ENCODE measurements at regions not wholly inside any gene's neighbourhood (a gene's known extent, or its start where the extent isn't known, plus 50 kb on each side); places are given as distances from the start of the nearest gene placed in this dataset.

DNA sequence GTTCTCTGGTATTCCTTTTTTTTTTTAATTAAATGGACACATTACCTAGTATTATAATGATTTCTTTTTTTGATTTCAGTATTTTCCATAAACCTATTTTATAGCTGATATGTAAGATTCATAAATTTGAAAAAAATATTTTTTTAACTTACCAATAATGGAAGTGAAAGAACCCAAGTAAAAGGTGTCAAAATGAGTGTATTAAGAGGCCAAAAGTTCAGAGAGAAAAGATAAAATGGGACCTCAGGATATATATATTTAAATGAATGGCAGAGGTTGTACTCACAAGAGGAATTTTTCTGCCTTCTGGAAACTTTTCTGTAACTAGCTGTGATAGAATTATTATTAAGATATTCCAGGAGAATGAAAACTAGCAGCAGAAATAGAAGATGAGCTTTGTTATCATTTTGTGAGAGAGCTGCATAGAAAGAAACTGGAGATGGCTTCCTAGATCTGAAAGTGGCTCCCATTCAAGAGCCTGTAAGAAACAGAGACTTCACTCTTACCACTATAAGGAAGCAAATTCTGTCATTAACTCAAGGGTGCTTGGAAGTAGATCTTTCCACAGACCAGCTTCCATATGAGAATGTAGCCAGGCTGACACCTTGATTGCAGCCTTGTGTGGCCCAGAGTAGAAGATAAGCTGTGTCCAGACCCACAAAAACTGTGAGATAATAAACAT lies 91.7 kb downstream of the MRPS30 start:
- Histone ChIP-seq H3K27ac (ENCODE audit: low read depth, low read length) (no peak overlapping the region), H3K9ac (ENCODE audit: low read length) (no peak overlapping the region), H3K9me3 (ENCODE audit: control insufficient read depth, insufficient read depth, low read depth, low read length) (0 out of 2 replicates have a peak, but pooled peaks cover 4% of the 10 kb centered on the region), H3K4me1 (ENCODE audit: control insufficient read depth, insufficient read depth, low read length) (no peaks in the 10 kb centered on the region), H3K36me3 (ENCODE audit: control insufficient read depth, insufficient read depth, low read length) (no peaks in the 10 kb centered on the region), H3K4me3 (ENCODE audit: low read depth, low read length) (no peak overlapping the region), H3K27me3 (ENCODE audit: control insufficient read depth, insufficient read depth, low read length) (no peaks in the 10 kb centered on the region)

DNA sequence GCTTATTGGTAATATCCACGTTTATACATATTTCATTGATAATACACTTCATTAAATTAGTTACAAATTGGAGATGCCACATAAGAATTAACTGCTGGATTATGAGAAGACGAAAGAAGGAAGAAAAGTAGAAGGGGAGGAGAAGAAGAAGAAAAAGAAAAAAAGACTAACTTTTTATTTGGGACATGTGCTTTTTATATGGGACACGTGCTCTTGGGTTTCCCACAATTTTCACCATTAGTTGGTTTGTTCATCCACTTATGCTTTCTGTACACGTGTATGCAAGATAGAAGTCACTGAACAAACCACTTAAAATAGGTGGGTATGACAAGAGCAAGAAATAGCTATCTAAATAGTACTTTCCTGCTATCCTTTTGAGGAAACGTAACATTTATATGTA lies 98.6 kb downstream of the MRPS30 start:
- H3K27ac ChIP-seq (ENCODE audit: low read depth, low read length), result no peak overlapping the region
- peaks cover 8% of the 10 kb centered on the region for H3K4me1 ChIP-seq (ENCODE audit: control insufficient read depth, insufficient read depth, low read length)
- H3K27me3 ChIP-seq (ENCODE audit: control insufficient read depth, insufficient read depth, low read length), result no peaks in the 10 kb centered on the region
- H3K9ac ChIP-seq (ENCODE audit: low read length), result no peak overlapping the region
- H3K4me3 ChIP-seq (ENCODE audit: low read depth, low read length), result no peak overlapping the region
- H3K9me3 ChIP-seq (ENCODE audit: control insufficient read depth, insufficient read depth, low read depth, low read length), result no peaks in the 10 kb centered on the region
- H3K36me3 ChIP-seq (ENCODE audit: control insufficient read depth, insufficient read depth, low read length), result no peaks in the 10 kb centered on the region

- Histone ChIP-seq H3K27me3 (ENCODE audit: control insufficient read depth, insufficient read depth, low read length) (no peaks in the 10 kb centered on the region), H3K9me3 (ENCODE audit: control insufficient read depth, insufficient read depth, low read depth, low read length) (peaks cover 2% of the 10 kb centered on the region; the same call in 1 of the 2 replicates), H3K4me1 (ENCODE audit: control insufficient read depth, insufficient read depth, low read length) (peaks cover 8% of the 10 kb centered on the region), H3K36me3 (ENCODE audit: control insufficient read depth, insufficient read depth, low read length) (no peaks in the 10 kb centered on the region), H3K9ac (ENCODE audit: low read length) (no peak overlapping the region), H3K27ac (ENCODE audit: low read depth, low read length) (no peak overlapping the region), H3K4me3 (ENCODE audit: low read depth, low read length) (no peak overlapping the region)
These were observed 100.3 kb downstream of the MRPS30 start for GRCh38 chr5:44909004-44909403.

DNA sequence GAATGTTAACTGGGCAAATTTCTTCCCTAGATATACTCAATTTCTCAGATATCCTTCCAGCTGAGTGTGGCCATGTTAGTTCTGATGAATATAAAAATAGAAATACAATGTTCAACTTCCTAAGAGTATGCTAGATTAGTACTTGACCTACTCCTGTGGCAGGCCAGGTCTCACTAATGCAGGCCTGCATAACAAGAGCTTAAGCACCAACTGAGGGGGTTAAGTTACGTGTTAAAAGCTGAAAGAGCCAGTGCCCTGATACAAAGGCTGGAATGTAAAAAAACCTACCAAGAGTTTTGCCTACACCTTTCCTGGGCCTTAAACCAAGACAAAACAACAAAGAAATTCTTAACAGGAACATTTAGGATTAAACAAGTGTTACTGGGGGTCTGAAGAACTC lies 102.8 kb downstream of the MRPS30 start:
- H3K9ac ChIP-seq (ENCODE audit: low read length), result no peak overlapping the region
- peak overlapping the region; percentile 43 for H3K27ac ChIP-seq (ENCODE audit: low read depth, low read length)
- H3K4me3 ChIP-seq (ENCODE audit: low read depth, low read length), result no peak overlapping the region
- H3K4me1 ChIP-seq (ENCODE audit: control insufficient read depth, insufficient read depth, low read length), result peaks cover 8% of the 10 kb centered on the region
- H3K9me3 ChIP-seq (ENCODE audit: control insufficient read depth, insufficient read depth, low read depth, low read length), result peaks cover 2% of the 10 kb centered on the region; the same call in 1 of the 2 replicates
- H3K36me3 ChIP-seq (ENCODE audit: control insufficient read depth, insufficient read depth, low read length), result no peaks in the 10 kb centered on the region
- no peaks in the 10 kb centered on the region for H3K27me3 ChIP-seq (ENCODE audit: control insufficient read depth, insufficient read depth, low read length)

- Histone ChIP-seq H3K4me3 (ENCODE audit: low read depth, low read length) (no peak overlapping the region), H3K4me1 (ENCODE audit: control insufficient read depth, insufficient read depth, low read length) (peaks cover 8% of the 10 kb centered on the region), H3K36me3 (ENCODE audit: control insufficient read depth, insufficient read depth, low read length) (no peaks in the 10 kb centered on the region), H3K27ac (ENCODE audit: low read depth, low read length) (no peak overlapping the region), H3K9ac (ENCODE audit: low read length) (no peak overlapping the region), H3K27me3 (ENCODE audit: control insufficient read depth, insufficient read depth, low read length) (no peaks in the 10 kb centered on the region), H3K9me3 (ENCODE audit: control insufficient read depth, insufficient read depth, low read depth, low read length) (peaks cover 5% of the 10 kb centered on the region; the same call in 1 of the 2 replicates)
These were observed 105.5 kb downstream of the MRPS30 start for GRCh38 chr5:44914221-44914620.

DNA sequence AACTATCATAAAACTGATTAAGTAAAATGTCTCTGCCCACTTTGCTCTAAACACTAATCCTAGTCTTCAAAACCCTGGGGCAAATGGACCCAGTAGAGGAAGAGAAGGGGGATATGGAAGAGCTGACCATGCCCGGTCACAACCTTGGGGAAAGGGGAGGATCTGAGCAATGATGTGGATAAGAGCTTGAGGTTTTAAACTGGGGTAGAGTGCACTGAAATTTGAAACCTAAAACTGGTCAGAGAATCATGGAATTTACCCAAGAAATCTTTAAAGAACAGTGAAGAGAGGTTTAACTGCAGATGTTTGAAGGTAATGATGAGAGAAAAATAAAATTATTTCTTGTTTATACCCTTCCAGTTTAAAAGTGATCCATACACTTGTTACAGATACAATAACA lies 110.8 kb downstream of the MRPS30 start:
- Histone ChIP-seq H3K9me3 (ENCODE audit: control insufficient read depth, insufficient read depth, low read depth, low read length) (0 out of 2 replicates have a peak, but pooled peaks cover 2% of the 10 kb centered on the region), H3K27me3 (ENCODE audit: control insufficient read depth, insufficient read depth, low read length) (no peaks in the 10 kb centered on the region), H3K9ac (ENCODE audit: low read length) (no peak overlapping the region)

GRCh38 chr5:44927115-44927733 lies 118.5 kb downstream of the MRPS30 start:
- H3K4me1 ChIP-seq (ENCODE audit: control insufficient read depth, insufficient read depth, low read length), result no peaks in the 10 kb centered on the region
- no peak overlapping the region for H3K27ac ChIP-seq (ENCODE audit: low read depth, low read length)
- no peak overlapping the region for H3K4me3 ChIP-seq (ENCODE audit: low read depth, low read length)
- H3K36me3 ChIP-seq (ENCODE audit: control insufficient read depth, insufficient read depth, low read length), result no peaks in the 10 kb centered on the region
- no peaks in the 10 kb centered on the region for H3K9me3 ChIP-seq (ENCODE audit: control insufficient read depth, insufficient read depth, low read depth, low read length)
- H3K27me3 ChIP-seq (ENCODE audit: control insufficient read depth, insufficient read depth, low read length), result no peaks in the 10 kb centered on the region
- no peak overlapping the region for H3K9ac ChIP-seq (ENCODE audit: low read length)

More for the DNA sequence above, 110.8 kb downstream of the MRPS30 start:
- Histone ChIP-seq H3K27ac (ENCODE audit: low read depth, low read length) (no peak overlapping the region), H3K4me1 (ENCODE audit: control insufficient read depth, insufficient read depth, low read length) (no peaks in the 10 kb centered on the region), H3K4me3 (ENCODE audit: low read depth, low read length) (no peak overlapping the region), H3K36me3 (ENCODE audit: control insufficient read depth, insufficient read depth, low read length) (no peaks in the 10 kb centered on the region)

DNA sequence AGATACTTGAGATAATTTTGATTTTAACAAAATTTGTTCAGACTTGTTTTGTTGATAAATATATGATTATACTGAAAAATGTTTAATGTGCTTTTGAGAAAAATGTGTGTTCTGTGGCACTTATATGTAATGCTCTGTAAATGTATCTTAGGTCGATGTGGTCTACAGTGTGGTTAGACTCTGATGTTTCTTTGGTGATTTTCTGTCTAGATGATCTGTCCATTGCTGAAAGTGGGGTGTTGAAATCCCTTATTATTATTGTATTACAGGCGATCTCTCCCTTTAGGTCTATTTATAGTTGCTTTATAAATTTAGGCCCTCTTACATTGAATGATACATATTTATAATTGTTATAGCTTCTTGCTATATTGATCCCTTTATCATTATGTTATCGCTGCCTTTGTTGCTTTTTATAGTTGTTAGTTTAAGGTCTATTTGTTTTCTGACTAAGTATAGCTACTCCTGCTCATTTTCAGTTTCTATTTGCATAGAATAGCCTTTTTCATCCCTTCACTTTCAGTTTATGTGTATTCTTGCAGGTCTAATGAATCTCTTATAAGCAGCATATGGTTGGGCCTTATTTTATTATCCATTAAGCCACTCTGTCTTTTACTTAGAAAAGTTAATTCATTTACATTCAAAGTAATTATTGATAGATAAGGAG lies 124.3 kb downstream of the MRPS30 start:
- no peaks in the 10 kb centered on the region for H3K4me1 ChIP-seq (ENCODE audit: control insufficient read depth, insufficient read depth, low read length)
- no peaks in the 10 kb centered on the region for H3K27me3 ChIP-seq (ENCODE audit: control insufficient read depth, insufficient read depth, low read length)
- H3K4me3 ChIP-seq (ENCODE audit: low read depth, low read length), result no peak overlapping the region
- no peak overlapping the region for H3K27ac ChIP-seq (ENCODE audit: low read depth, low read length)
- H3K9ac ChIP-seq (ENCODE audit: low read length), result no peak overlapping the region
- no peaks in the 10 kb centered on the region for H3K9me3 ChIP-seq (ENCODE audit: control insufficient read depth, insufficient read depth, low read depth, low read length)
- no peaks in the 10 kb centered on the region for H3K36me3 ChIP-seq (ENCODE audit: control insufficient read depth, insufficient read depth, low read length)

DNA sequence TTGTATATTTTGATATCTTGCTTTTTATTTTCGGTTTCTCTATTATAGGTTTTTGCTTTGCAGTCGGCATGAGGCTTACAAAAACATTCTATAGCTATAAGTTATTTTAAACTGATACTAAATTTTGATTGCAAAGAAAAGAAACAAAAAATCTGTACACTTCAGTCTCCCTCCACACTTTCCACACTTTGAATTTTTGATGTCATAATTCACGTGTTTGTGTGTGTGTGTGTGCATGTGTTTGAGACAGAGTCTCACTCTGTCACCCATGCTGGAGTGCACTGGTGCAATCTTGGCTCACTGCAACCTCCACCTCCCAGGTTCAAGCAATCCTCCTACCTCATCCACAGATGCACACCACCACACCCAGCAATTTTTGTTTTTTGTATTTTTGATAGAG lies 124.9 kb downstream of the MRPS30 start:
- Histone ChIP-seq H3K9me3 (ENCODE audit: control insufficient read depth, insufficient read depth, low read depth, low read length) (no peaks in the 10 kb centered on the region), H3K9ac (ENCODE audit: low read length) (no peak overlapping the region), H3K4me3 (ENCODE audit: low read depth, low read length) (no peak overlapping the region), H3K36me3 (ENCODE audit: control insufficient read depth, insufficient read depth, low read length) (no peaks in the 10 kb centered on the region), H3K4me1 (ENCODE audit: control insufficient read depth, insufficient read depth, low read length) (no peaks in the 10 kb centered on the region), H3K27me3 (ENCODE audit: control insufficient read depth, insufficient read depth, low read length) (no peaks in the 10 kb centered on the region), H3K27ac (ENCODE audit: low read depth, low read length) (no peak overlapping the region)

- no peak overlapping the region for H3K4me3 ChIP-seq (ENCODE audit: low read depth, low read length)
- no peaks in the 10 kb centered on the region for H3K27me3 ChIP-seq (ENCODE audit: control insufficient read depth, insufficient read depth, low read length)
- H3K4me1 ChIP-seq (ENCODE audit: control insufficient read depth, insufficient read depth, low read length), result no peaks in the 10 kb centered on the region
- no peak overlapping the region for H3K27ac ChIP-seq (ENCODE audit: low read depth, low read length)
- H3K9ac ChIP-seq (ENCODE audit: low read length), result no peak overlapping the region
- H3K9me3 ChIP-seq (ENCODE audit: control insufficient read depth, insufficient read depth, low read depth, low read length), result no peaks in the 10 kb centered on the region
- H3K36me3 ChIP-seq (ENCODE audit: control insufficient read depth, insufficient read depth, low read length), result no peaks in the 10 kb centered on the region
These were observed 126.5 kb downstream of the MRPS30 start for GRCh38 chr5:44935262-44935661.

DNA sequence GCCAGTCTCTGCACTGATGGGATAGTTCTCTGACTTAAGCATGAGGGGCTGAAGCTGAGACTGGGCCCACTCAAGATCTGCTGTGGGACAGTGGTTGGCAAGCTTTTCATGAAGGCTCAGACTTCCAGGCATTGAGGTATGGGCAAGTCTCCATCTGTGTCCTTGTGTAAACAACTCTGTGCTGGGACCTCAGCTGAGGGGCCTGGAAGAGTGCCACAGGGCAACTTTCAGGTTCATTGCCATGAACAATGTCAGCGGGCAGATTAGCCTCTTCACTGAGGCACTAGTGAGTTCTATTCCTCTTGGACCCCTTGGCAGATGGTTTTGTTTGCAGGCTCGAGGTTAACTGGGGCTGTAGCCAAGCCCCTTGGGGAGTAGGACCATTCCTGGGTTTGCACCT lies 127.1 kb downstream of the MRPS30 start:
- no peaks in the 10 kb centered on the region for H3K4me1 ChIP-seq (ENCODE audit: control insufficient read depth, insufficient read depth, low read length)
- H3K9me3 ChIP-seq (ENCODE audit: control insufficient read depth, insufficient read depth, low read depth, low read length), result no peaks in the 10 kb centered on the region
- H3K36me3 ChIP-seq (ENCODE audit: control insufficient read depth, insufficient read depth, low read length), result no peaks in the 10 kb centered on the region
- no peaks in the 10 kb centered on the region for H3K27me3 ChIP-seq (ENCODE audit: control insufficient read depth, insufficient read depth, low read length)
- H3K27ac ChIP-seq (ENCODE audit: low read depth, low read length), result no peak overlapping the region
- H3K9ac ChIP-seq (ENCODE audit: low read length), result no peak overlapping the region
- H3K4me3 ChIP-seq (ENCODE audit: low read depth, low read length), result no peak overlapping the region

Data from HUES6 (cell line).